Stimulated activated CD8-positive, alpha-beta memory T cell treated with anti-CD3 and anti-CD28 coated beads, Interleukin-2, amount 100 ng/mL, for 48 hours (primary cell): ENCODE measurements at regions not wholly inside any gene's neighbourhood (a gene's known extent, or its start where the extent isn't known, plus 50 kb on each side); places are given as distances from the start of the nearest gene placed in this dataset.

ENCODE experiments used
- DNase-seq, 2 donors: peaks; one replicate each; pipeline ENCODE4 v3.0.0-alpha.2; 2020; ENCODE audit warnings: low read depth in 2 of 2

DNA sequence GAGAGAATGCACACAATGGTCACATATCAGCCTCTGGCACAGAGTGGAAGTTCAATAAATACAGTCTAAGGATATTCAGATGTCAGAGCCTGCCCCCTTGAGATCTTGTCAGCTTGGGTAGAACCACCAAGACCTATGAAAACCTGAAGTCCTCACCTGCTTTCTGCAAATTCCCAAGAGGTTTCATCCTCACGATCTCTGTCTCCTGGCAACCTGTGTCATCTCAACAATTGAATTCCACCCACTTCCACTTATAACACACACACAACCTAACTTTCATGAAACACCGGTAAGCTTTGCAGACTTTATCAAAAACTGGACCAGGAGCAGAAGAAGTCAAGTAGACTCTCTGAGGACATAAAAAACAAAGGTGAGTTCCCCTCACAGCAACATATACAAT is 151.6 kb upstream of the SLC30A5 start:
- DNase-seq = no peak

DNA sequence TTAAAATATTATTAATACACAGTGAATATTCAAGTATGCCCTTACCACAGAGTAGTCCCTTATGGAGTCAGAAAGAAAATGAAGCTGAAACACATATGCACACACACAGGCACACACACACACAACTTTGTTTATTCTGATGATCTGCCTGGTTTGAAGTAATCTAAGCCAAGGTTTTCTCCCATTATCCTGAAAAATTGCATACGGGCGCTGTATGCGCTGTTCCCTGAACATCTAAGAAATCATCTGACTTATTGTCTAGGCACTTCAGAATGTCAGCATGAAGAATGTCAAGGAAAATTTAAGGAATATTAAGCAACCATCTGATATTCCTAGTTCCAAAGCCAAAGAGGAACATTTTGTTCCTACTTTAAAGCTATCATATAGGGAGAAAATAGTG is 147.1 kb upstream of the SLC30A5 start:
- no peak for DNase-seq

DNA sequence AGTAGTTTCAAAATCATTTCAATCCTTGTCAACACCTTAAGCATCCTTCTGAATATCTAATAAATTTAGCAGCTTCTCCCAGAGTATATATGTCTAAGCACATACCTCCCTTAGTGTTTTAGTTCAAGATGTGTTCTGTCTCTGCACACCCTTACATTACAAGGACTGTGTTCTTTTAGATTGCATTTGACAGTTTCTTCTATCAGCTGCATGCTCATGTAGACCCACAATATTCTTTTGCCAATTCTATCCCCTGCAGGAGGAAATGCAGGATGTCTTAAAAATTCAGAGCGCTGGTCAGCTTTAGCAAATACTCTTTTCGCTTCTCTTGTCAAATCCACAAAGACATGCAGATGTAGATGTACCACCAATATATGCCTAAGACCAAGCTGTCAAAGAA is 145.8 kb upstream of the SLC30A5 start:
- no peak for DNase-seq

DNA sequence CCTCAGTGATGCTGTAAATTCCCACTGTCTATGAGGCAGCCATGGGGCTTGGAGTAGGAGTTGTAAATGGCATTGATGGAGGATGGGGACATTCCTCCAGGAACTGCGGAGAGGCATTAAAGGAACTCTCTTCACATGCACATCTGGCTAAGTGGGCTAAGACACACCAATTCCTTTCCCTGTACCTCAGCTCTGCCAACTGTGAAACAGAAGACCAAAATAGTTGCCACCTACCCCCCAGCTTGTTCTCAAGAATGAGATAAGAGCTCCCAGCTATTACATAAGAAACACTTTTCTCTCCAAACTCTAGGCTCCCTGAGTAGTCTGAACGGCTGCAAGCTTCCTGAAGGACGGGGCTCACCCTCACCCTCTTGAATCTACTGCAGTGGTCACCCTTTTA is 144.6 kb upstream of the SLC30A5 start:
- no peak for DNase-seq

DNA sequence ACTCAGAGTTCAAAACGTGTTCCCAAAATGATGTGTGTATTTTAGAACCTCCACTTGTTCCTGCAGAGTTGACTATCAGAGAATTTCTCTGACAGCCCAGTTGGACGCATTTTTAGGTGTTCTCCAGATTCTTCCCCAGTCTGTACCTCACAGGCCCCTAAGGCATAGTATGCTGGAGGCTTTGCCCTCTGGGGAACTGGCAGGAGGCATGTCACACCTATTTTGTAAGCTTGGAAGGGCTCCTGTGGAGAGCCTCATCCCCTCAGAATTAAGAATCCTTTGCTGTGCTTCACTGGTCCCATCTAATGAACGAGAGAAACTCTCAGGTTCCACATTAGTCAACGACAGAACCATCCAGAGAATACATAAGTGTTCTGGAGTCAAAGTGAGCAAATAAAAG is 144.1 kb upstream of the SLC30A5 start:
- DNase-seq = no peak

DNA sequence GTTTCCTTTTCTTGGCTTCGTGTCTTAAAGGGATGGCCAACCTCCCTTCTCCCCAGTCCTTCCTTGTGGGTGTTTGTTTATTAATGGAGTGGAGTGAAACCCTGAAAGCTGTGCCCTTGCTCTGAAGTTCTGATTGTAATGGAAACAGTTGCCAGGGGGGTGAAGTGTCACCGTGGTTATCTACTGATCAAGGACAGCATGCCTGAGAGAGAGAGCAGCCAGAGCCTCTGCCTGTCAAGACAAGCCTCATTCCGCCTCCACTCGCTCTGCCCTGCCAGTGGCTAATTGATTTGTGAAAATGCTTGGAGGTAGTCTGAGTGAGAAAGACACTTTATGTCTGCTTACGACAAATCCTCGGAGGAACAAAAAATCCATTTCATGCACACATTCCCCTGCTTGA is 143.7 kb upstream of the SLC30A5 start:
- DNase-seq = no peak

DNA sequence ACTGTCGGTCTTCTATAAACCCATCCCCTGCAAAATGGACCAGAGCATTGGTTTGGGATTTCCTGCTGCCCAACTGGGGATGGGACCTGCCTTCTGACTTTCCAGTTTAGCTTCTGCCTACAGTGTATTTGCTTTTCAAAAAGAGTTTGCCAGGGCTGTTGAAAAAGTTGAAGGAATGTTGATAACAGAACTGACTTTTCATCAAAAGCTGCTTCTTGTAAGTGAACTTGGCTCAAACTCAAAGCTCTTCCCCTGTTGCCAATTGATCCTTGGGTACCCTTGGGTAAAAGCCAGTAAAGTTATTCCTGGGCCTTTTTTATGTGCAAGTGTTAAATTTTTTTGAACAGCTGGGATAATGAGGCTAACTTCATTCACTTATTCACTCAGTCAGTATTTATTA is 142.9 kb upstream of the SLC30A5 start:
- DNase-seq = no peak

DNA sequence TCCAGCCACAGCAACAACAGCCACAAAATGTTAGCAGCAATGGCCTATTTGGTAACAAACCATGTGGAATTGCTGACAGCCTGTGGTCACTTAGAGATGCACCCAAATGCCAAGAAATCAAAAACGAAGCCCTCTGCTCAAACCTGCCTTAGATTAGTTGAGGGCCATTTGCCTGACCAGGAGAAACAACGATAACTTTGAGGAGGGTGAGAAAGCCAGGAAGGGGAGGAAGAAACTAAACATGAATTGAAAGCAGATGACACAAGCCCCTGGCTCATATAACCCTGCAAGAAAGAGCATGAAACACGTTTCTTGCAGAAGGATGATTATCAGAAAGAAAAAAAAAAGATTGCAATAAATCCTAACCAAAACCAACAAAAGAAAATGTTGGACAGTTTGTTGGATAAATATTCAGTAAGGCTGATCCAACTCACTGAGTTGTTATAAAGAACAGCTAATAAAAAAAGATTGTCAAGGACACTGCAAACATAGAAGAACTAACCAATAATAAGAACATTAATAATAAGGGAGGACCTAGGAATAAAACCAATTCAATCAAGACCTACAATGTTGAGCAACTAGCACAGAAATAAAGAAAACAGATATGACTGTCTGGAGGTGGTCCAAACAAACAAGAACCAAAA is 140.5 kb upstream of the SLC30A5 start:
- no peak for DNase-seq

DNA sequence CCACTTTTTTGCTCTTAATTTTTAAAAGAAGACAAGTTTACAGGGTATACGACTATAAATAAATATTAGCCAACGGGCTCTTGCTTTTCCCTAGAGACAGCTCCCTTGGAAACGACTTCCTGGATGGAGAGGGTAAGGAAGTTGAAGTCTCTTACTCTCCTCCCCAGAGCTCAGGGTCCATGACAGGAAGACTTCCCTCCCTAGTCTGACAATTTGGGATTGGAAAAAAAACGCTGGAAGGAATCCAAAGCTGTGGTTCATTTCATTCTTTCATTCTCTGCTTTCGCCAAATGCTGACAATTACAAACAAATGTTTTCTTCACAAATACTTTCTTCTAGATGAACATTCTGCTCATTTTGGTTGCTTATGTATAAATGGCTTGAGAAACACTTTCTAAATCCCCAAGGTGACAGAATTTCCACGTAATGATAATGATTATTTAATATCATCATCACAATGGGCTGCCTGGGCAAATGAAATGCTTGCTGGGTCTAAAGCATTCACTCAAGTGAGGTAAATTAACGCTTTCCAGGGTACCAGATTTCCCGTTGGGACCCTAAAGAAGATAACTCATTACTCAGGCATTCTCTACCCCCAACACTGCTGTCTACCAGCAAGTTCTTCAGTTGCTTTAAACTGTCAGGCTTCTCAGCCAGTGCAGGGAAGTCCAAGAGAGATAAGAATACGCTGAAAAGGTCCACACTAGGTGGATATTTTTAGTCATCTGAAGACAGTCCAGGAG is 139.8 kb upstream of the SLC30A5 start:
- no peak for DNase-seq

DNA sequence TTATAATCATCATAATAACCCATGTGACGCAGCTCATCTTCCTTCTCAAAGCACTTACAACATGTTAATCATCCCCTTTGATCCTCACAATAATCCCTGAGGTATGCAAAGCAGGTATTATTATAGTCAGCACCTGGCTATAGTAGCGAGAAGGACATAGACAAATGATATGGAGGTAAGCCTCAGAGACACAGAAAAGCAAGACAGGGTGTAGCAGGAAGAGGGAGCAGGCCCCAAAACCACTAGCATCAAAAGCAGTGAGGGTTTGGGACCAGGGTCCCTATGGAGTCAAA is 139.2 kb upstream of the SLC30A5 start:
- no peak for DNase-seq

DNA sequence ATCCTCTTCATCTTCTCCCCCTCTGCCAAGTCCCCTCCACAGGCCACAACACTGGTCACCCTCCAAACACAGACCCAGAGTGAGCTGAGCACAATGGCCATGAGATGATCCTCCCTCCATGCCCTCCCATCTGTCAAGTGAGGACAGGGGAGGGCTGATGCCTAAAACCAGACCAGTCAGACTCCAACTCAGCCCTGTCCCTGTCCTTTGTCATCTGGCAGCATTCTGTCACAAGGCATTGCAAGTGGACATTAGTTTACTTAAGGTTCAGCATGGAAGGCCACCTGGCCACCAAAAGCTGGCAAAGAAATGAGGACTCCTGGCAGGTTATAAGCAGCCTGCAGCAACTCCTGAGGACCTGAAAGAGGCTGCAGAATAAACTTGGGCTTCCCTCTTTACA is 136.2 kb upstream of the SLC30A5 start:
- no peak for DNase-seq

DNA sequence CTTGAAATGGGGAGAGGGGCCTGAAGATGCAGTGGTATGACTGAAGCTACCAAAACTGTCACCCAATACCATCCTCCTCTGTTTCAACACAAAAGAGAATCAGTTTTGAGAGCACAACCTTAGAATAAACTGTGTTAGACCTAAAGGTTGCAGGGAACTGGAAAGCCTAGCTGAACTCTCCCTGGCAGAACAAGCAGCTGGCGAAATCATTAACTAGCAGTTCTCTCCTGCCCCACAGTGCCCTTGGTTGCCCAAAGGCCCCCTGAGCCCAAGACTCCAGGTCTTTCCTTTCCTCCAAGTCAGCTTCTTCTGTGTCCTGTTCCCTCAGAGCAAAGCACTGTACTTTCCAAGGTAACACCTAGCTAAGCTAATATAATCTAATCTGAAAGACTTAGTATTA is 135.4 kb upstream of the SLC30A5 start:
- no peak for DNase-seq

DNA sequence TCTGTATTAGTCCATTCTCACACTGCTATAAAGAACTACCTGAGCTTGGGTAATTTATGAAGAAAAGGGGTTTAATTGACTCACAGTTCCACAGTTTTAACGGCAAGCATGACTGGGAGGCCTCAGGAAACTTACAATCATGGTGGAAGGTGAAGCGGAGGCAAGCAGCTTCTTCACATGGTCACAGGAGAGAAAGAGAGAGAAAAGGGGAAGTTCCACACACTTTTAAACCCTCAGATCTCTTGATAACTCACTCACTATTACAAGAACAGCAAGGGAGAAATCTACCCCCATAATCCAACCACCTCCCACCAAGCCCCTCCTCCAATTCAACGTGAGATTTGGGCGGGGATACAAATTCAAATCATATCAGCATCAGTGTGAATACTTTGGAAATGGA is 133.4 kb upstream of the SLC30A5 start:
- DNase-seq = no peak

DNA sequence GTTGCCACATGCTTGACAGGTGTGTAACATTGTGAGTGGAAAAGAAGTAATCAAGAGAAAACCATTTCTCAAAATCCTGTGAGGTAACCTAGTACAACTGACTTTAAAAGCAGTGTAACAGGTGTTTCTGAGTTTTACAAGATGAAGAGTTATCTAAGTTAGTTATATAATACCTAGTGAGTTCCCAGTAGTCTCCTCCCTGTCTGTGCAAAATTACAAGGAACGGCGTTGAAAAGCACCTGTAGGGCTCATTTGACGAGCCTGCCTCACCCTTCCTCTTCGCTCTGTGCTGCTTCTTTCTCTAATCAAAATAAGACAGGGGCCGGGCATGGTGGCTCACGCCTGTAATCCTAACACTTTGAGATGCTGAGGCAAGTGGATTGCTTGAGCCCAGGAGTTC is 132.9 kb upstream of the SLC30A5 start:
- no peak for DNase-seq

DNA sequence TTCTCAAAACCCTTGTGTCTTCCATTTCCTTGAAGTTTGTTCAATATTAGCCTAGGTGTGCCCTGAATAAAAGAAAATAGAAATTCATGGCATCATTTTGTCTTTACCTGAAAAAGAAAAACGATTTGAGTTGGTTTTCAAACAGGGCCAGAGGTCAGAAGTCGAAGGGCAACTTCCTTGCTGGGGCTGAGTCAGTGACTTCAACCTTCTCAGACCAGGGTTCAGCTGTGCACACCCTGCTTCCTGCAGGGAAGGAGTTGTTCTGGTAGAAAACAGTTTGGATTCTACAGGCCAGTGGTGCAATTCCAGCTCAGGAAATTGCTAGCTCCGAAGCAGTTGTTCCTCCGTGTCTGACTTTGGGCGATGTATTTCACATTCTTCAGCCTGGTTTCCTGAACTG is 132.1 kb upstream of the SLC30A5 start:
- no peak for DNase-seq

DNA sequence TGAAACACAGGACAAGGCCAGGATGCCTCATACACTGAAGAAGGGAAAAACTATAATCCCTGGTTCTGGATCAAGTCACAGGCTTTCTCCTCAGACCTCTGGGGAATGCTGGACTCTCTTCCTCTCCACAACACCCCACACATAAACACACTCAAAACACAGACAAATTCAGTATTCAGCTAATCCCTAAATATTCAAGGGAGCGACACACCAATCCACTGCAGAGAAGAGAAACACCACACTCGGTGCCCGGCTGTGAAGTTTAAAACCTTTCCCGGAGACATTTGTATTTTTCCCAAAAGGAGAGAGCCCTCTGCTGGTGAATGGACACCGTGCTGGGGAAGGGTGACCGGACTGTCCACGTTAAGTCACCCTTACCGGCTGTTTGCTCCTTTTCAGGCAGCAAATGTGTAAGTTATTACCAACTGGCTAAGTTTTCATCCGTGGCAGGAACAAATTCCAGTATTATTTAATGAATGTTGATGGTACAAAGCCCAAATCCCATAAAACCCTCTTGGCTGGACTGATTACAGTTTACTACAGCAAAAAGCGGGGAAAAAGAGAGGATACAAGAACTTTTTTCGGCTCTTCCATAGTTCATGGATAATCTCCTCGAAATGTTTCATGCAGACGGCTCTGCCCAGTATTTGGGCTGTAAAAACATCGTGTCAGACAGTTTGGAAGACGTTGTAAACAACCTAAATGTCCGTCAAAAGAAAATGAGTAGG is 130.9 kb upstream of the SLC30A5 start:
- no peak for DNase-seq

DNA sequence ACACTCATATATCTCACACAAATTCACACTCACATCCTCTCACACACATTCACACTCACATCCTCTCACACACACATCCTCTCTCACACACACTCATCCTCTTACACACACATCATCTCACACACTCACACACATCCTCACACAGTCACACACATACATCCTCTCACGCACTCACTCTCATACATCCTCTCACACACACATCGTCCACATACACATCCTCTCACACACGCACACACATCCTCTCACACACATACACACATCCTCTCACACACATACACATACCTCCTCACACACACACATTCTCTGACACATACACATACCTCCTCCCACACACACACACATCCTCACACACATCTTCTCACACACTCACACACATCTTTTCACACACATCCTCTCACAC is 129.1 kb upstream of the SLC30A5 start:
- no peak for DNase-seq

DNA sequence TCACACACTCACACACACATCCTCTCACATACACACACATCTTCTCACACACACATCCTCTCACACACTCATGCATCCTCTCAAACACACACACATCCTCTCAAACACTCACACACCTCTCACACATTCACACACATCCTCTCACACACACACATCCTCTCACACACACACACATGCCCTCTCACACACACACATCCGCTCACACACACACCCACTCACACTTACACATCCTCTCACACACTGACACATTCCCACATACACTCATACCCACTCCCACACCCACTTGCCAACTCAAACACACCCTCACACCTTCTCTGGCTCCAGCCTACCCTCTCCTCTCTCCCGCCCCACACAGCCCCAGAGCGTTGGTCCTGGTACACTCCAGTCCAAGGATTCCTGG is 127.9 kb upstream of the SLC30A5 start:
- no peak for DNase-seq

DNA sequence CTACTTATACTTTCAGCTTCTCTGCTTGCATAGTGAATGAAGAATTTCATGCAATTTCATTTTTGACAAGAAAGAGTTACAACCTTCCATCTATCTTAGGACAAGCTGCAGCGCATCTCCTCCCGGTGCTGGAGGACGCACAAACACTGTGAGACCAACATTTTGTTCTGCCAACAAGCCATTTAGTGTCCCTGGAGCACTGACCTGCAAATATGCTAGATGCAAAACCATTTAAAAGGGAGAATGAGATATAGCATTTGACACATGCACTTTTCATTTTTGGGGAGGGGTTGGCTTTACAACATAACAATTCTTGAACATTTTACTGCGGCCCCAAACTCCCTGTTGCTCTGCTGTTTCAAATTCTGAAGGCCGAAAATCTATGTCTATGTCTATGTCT is 127.2 kb upstream of the SLC30A5 start:
- DNase-seq = no peak

DNA sequence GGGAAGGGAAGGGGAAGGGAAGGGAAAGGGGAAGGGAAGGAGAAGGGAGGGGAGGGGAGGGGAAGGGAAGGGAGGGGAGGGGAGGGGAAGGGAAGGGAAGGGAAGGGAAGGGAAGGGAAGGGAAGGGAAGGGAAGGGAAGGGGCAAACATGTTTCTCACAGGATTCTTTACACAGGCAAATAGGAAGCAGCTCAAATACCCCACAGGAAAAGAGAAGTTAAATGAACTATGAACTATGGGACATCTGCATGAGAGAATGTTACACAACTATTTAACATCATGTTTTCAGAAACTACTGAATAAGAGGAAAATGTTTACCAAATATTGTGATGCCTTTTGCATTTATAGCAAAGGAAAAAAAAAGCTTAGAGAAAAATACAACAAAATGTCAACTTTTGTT is 125.4 kb upstream of the SLC30A5 start:
- no peak for DNase-seq

DNA sequence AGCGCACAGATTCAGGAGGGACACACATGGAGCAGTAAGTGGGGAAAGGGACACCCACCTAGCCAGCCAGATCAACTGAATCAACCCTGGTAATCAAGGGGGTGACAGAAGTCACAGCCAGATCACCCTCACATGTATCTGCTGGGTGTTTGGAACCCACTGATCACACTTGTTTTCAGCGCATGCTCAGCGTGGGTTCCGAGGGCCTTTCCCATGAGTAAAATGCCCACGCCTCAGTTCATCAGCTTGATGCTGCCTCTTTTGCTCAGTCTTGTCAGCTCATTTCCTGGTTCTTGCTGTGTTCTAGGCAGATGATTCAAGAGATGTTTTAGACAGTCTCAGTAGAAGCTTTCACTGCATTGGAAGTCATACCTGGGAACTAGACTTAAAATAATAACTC is 123.2 kb upstream of the SLC30A5 start:
- no peak for DNase-seq

DNA sequence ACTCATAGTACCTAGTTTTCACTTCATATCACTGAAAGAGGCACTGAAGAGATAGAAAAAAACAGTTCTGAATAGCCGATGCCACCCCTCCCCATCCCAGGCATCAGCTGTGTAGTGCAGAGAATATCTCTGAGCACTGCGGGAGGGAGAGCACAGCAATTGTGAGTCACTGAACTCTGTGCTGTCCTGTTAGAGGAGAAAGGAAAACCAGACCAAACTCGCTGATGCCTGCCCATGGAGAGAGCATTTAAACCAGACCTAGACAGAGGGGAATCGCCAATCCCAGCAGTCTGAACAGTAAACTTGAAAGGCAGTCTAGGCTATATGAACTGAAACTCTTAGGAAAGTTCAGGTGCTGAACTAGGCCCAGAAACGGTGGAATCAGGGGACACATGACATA is 120.1 kb upstream of the SLC30A5 start:
- no peak for DNase-seq

DNA sequence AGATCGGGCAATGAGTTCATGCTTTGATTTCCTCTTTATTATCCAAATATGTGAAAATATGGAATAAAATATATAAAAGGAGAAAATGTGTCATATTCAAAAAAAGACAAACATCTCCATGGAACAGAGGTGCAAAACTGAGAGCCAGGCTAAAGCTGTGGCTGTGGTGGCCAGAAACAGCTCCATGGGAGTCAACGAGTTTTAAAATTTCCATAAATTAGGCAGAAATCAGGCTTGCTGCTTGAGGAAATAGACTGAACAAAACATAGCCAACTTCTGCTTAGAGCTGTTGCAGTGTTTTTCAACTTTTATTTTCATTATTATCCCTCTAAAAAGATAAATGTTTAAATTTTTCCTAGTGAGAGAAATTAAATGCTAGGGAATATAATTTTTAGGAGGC is 110.8 kb upstream of the SLC30A5 start:
- DNase-seq = no peak

DNA sequence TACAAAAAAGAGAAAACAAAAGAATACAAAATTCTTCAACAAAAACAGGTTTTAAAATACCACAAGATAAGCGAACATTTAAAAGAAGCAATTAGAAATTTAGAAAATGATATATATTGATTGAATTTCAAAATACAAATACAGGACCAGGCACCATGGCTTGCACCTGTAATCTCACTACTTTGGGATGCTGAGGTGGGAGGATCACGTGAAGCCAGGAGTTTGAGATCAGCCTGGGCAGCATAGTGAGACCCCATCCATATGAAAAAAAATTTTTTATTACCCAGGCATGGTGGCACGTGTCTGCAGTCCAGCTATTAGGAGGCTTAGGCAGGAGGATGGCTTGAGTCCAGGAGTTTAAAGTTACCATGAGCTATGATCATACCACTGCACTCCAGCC is 109.9 kb upstream of the SLC30A5 start:
- no peak for DNase-seq
